Ishikawa (cell line): ENCODE measurements at regions not wholly inside any gene's neighbourhood (a gene's known extent, or its start where the extent isn't known, plus 50 kb on each side); places are given as distances from the start of the nearest gene placed in this dataset.

ENCODE experiments used
- CEBPB ChIP-seq: IDR thresholded peaks from 2 replicates; pipeline ENCODE4 v1.6.1; 2012
- EGR1 ChIP-seq: IDR thresholded peaks from 2 replicates; pipeline ENCODE4 v1.6.1; 2012
- EP300 ChIP-seq: IDR thresholded peaks from 2 replicates; pipeline ENCODE4 v1.6.1; 2012; ENCODE audit warnings: borderline replicate concordance
- MAX ChIP-seq: IDR thresholded peaks from 2 replicates; pipeline ENCODE4 v1.6.1; 2012
- RAD21 ChIP-seq: IDR thresholded peaks from 2 replicates; pipeline ENCODE4 v1.6.1; 2012; ENCODE audit warnings: low read depth
- REST ChIP-seq: IDR thresholded peaks from 2 replicates; pipeline ENCODE4 v1.6.1; 2012; ENCODE audit warnings: low read depth, mild to moderate bottlenecking
- TAF1 ChIP-seq: IDR thresholded peaks from 2 replicates; pipeline ENCODE4 v1.6.1; 2012; ENCODE audit warnings: low read depth, mild to moderate bottlenecking
- YY1 ChIP-seq: IDR thresholded peaks from 2 replicates; pipeline ENCODE4 v1.6.1; 2012; ENCODE audit warnings: low read depth
- ZBTB7A ChIP-seq: IDR thresholded peaks from 2 replicates; pipeline ENCODE4 v1.6.1; 2012; ENCODE audit warnings: low read depth

GRCh38 chr16:49027420-49027819 is 254.2 kb downstream of the CBLN1 start:
- TF ChIP-seq ZBTB7A: no peak
- TF ChIP-seq REST: no peak
- TF ChIP-seq CEBPB: no peak
- no peak for TF ChIP-seq EP300
- no peak for TF ChIP-seq YY1
- TF ChIP-seq TAF1: no peak
- TF ChIP-seq RAD21: no peak
- no peak for TF ChIP-seq EGR1
- no peak for TF ChIP-seq MAX
